ENCODE measurements at regions not wholly inside any gene's neighbourhood (a gene's known extent, or its start where the extent isn't known, plus 50 kb on each side); places are given as distances from the start of the nearest gene placed in this dataset.

DNA sequence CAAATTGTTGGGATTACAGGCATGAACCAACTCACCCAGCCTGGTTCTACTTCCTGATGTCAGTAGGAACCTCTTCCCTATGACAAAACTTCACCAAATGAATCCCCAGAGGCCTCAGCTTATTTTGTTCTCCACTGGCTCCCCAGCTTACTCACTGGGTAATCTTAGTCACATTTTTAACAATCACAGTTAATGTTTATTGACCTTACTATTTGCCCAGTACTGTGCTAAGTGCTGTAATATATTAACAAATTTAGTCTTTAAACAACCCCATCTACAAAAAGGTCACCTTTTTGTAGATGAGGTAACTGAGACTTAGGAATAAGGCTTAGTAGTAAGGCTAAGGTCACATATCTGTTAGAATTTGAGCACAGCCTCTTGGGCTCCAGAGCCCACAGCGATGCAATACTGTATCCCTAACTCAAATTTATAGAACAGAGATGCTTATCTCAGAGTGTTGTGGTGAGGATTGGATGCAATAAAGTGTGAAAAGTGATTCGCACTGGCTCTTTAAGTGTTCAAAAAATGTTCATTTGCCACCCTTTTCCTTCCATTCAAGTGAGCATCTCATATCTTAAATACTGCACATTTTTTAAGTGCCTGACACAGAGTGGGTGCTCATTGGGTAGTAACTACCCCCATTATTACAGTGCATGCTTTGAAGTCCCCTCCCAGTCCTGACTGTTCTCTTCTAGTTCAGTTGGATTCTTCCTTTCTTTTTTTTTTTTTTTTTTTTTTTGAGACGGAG is 146.4 kb upstream of the ARHGAP5 start:
- Histone ChIP-seq H3K27ac (no peak overlapping the region), H3K9me3 (no peaks in the 10 kb centered on the region), H3K27me3 (no peaks in the 10 kb centered on the region), H3K4me3 (replicated peaks in 1 of 3) (no peak overlapping the region), H3K4me1 (peaks cover 13 to 17% of the 10 kb centered on the region in 2 donors), H3K36me3 (no peaks in the 10 kb centered on the region)
- intact Hi-C loops (cut with DNase I), result loop anchor here (10.0 kb wide), 1 partner anchor 324 kb away; no protein-coding TSS in a partner anchor
- TF ChIP-seq, protein P1, sequence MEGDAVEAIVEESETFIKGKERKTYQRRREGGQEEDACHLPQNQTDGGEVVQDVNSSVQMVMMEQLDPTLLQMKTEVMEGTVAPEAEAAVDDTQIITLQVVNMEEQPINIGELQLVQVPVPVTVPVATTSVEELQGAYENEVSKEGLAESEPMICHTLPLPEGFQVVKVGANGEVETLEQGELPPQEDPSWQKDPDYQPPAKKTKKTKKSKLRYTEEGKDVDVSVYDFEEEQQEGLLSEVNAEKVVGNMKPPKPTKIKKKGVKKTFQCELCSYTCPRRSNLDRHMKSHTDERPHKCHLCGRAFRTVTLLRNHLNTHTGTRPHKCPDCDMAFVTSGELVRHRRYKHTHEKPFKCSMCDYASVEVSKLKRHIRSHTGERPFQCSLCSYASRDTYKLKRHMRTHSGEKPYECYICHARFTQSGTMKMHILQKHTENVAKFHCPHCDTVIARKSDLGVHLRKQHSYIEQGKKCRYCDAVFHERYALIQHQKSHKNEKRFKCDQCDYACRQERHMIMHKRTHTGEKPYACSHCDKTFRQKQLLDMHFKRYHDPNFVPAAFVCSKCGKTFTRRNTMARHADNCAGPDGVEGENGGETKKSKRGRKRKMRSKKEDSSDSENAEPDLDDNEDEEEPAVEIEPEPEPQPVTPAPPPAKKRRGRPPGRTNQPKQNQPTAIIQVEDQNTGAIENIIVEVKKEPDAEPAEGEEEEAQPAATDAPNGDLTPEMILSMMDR (IDR thresholded peaks at IDR 0.05), result no peak
- TF ChIP-seq POLR2A (IDR thresholded peaks at IDR 0.05), result no peak
- 93 to 96% methylated on average over 3 of the region's 3 CpGs for WGBS, 2 donors
- no peak for DNase-seq

DNA sequence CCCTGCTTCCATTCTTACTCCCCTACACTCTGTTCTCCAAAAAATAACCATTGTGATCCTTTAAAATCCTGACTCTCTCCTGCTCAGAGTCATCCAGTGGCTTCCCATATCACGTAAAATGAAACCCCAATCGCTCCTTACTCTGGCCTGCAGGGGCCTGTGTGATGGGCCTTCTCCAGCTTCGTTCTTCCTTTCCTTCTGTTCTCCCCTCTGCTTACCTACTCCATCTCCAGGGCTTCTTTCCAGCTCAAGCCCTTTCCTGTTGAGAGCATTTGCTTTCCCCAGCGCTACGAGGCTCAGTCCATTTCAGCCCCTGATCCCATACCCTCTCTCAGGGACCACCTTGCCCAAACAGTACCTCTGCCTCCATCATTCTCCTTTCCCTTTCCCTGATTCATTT is 144.4 kb upstream of the ARHGAP5 start:
- H3K9me3 ChIP-seq, result no peaks in the 10 kb centered on the region
- no peak for DNase-seq
- H3K4me1 ChIP-seq, result peaks cover 5 to 6% of the 10 kb centered on the region in 2 donors
- no peaks in the 10 kb centered on the region for H3K36me3 ChIP-seq
- intact Hi-C loops (cut with DNase I), result loop anchor here (10.0 kb wide), 1 partner anchor 322 kb away; no protein-coding TSS in a partner anchor
- TF ChIP-seq, protein P1 (IDR thresholded peaks at IDR 0.05), result no peak
- no peak for TF ChIP-seq POLR2A (IDR thresholded peaks at IDR 0.05)
- no peak overlapping the region for H3K27ac ChIP-seq
- no peak overlapping the region for H3K4me3 ChIP-seq (replicated peaks in 1 of 3)
- WGBS, 2 donors, result 87% methylated on average over 5 of the region's 5 CpGs
- no peaks in the 10 kb centered on the region for H3K27me3 ChIP-seq

DNA sequence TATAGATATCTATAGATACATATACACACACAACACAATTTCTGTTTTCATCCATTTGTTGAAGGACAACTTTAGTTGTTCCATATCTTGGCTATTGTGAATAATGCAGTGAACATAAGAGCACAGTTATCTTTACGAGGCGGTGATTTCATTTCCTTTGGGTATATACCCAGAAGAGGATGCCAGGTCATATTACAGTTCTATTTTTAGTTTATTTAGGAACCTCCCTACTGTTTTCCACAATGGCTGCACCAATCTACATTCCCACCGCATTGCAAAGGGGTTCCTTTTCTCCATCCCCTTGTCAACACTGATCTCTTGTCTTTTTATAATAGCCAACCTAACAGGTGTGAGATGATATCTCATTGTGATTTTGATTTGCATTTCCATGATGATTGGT is 143.4 kb upstream of the ARHGAP5 start:
- intact Hi-C loops (cut with DNase I), result loop anchor here (10.0 kb wide), 1 partner anchor 321 kb away; no protein-coding TSS in a partner anchor
- no peak for TF ChIP-seq POLR2A (IDR thresholded peaks at IDR 0.05)
- TF ChIP-seq, protein P1 (IDR thresholded peaks at IDR 0.05), result no peak
- no peak overlapping the region for H3K4me3 ChIP-seq (replicated peaks in 1 of 3)
- H3K27me3 ChIP-seq, result no peaks in the 10 kb centered on the region
- no peaks in the 10 kb centered on the region for H3K36me3 ChIP-seq
- H3K9me3 ChIP-seq, result no peaks in the 10 kb centered on the region
- H3K4me1 ChIP-seq, result no peaks in the 10 kb centered on the region
- no peak for DNase-seq
- H3K27ac ChIP-seq, result no peak overlapping the region
- 76 to 77% methylated on average over 3 of the region's 3 CpGs for WGBS, 2 donors

- Histone ChIP-seq H3K36me3 (no peaks in the 10 kb centered on the region), H3K27ac (no peak overlapping the region), H3K4me3 (replicated peaks in 1 of 3) (no peak overlapping the region), H3K9me3 (no peaks in the 10 kb centered on the region), H3K4me1 (no peaks in the 10 kb centered on the region), H3K27me3 (no peaks in the 10 kb centered on the region)
- no peak for TF ChIP-seq POLR2A (IDR thresholded peaks at IDR 0.05)
- TF ChIP-seq, protein P1 (IDR thresholded peaks at IDR 0.05), result peak in 1 of 6 experiments; percentile 15
- WGBS, 2 donors, result 61 to 63% methylated on average over 4 of the region's 4 CpGs
- intact Hi-C loops (cut with DNase I), result loop anchor here (10.0 kb wide), 1 partner anchor 320 kb away; no protein-coding TSS in a partner anchor
- DNase-seq, result peak in 1 of 2 donors; percentile 15
These were observed 142.3 kb upstream of the ARHGAP5 start for GRCh38 chr14:31934767-31935266.

GRCh38 chr14:31935391-31935790 is 141.7 kb upstream of the ARHGAP5 start:
- intact Hi-C loops (cut with DNase I), result loop anchor here (10.0 kb wide), 1 partner anchor 319 kb away; no protein-coding TSS in a partner anchor
- DNase-seq, result no peak
- no peaks in the 10 kb centered on the region for H3K4me1 ChIP-seq
- TF ChIP-seq POLR2A (IDR thresholded peaks at IDR 0.05), result no peak
- TF ChIP-seq, protein P1 (IDR thresholded peaks at IDR 0.05), result no peak
- no peaks in the 10 kb centered on the region for H3K36me3 ChIP-seq
- no peak overlapping the region for H3K27ac ChIP-seq
- no peaks in the 10 kb centered on the region for H3K27me3 ChIP-seq
- no peaks in the 10 kb centered on the region for H3K9me3 ChIP-seq
- H3K4me3 ChIP-seq (replicated peaks in 1 of 3), result no peak overlapping the region
- WGBS, 2 donors, result 70 to 82% methylated on average over 3 of the region's 3 CpGs
